GM12873 (cell line): ENCODE measurements at regions not wholly inside any gene's neighbourhood (a gene's known extent, or its start where the extent isn't known, plus 50 kb on each side); places are given as distances from the start of the nearest gene placed in this dataset.

Experiments
- TF ChIP-seq, protein P1 (sequence below): IDR thresholded peaks from 2 replicates; pipeline ENCODE4 v1.5.1; 2012; ENCODE audit warnings: low read depth, mild to moderate bottlenecking, moderate library complexity, low read length, control low read depth; ENCODE audit not compliant: insufficient read depth; ENCODE audit errors: missing control alignments

DNA sequence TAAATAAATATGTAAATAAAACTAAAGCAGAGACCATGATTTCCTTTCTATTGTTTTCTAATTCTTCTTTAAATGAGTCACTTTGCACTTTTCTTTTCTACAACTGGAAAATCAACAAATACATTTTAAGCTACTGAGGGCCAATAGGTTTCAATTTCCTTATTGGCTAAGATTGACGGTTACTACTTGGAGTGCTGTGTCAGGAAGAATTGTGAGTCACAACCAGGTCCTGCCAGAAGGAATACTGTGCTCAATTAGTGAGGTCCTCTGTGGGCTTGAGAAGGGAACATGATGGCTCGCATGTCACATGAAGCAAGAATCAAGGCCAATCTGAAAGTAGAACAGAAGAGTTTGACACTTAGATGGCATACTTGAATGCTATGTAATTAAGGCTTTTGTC is 110.8 kb downstream of the HMHB1 start:
- TF ChIP-seq, protein P1, sequence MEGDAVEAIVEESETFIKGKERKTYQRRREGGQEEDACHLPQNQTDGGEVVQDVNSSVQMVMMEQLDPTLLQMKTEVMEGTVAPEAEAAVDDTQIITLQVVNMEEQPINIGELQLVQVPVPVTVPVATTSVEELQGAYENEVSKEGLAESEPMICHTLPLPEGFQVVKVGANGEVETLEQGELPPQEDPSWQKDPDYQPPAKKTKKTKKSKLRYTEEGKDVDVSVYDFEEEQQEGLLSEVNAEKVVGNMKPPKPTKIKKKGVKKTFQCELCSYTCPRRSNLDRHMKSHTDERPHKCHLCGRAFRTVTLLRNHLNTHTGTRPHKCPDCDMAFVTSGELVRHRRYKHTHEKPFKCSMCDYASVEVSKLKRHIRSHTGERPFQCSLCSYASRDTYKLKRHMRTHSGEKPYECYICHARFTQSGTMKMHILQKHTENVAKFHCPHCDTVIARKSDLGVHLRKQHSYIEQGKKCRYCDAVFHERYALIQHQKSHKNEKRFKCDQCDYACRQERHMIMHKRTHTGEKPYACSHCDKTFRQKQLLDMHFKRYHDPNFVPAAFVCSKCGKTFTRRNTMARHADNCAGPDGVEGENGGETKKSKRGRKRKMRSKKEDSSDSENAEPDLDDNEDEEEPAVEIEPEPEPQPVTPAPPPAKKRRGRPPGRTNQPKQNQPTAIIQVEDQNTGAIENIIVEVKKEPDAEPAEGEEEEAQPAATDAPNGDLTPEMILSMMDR: no peak

DNA sequence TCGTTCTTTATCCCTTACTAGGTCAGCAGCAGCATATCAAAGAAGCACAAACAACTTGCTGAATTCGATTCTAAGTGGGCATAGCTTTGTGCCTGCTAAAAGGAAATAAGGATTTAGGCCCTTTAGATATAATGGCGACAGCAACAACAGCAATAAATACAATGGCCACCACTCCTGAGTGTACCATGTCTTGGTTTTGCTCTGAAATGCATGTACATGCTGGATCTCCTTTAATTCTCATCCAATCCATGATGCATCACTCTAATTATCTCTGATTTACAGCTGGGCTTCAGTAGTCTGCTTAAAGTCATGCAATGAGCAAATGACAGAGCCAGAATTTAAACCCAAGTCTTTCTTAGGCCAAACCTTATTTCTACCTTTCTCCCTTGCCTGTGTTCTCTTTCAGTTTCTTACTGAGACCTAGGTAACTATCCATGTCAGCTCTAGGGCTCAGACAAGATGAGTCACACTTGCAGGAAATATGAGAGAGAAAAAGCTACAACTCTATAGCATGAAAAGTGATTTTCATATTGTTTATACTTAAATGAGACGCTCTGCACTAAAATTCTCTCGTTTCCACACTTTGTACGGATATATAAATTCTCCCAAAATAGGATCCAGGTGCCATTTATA is 111.8 kb downstream of the HMHB1 start:
- TF ChIP-seq, protein P1: no peak

GRCh38 chr5:143924311-143924978 is 112.5 kb downstream of the HMHB1 start:
- TF ChIP-seq, protein P1: no peak

- TF ChIP-seq, protein P1: no peak
Observed at GRCh38 chr5:143929486-143929885, 117.5 kb downstream of the HMHB1 start.

DNA sequence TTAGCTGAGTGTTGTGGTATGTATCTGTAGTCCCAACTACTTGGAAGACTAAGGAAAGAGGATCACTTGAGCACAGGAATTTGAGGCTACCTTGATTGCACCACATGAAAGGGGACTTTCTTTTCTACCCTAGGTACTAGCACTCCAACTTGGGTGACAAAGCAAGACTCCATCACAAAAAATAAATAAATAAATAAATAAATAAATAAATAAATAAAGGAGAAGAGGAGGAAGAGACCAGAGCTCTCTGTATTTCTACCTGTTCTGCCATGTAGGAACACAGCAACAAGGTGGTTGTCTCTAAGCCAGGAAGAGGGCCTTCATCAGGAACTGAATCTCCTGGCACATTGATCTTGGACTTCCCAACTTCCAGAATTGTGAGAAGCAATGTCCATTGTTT is 118.6 kb downstream of the HMHB1 start:
- TF ChIP-seq, protein P1: no peak

DNA sequence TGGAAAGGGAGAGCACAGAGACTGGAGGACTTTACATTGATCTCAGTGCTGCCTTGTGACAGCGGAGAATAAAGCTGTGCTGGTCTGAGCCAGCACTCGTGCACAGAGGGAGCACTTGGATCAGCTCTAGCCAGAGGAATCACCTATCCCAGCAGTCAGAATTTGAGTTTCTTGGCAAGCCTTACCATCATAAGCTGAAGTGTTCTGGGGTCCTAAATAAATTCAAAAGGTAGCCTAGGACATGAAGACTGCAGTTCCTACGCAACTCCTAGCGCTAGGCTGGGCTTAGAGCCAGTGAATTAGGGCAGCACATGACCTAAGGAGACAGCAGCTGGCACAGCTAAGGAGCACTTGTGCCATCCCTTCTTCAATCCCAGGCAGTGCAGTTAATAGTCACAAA is 119.5 kb downstream of the HMHB1 start:
- TF ChIP-seq, protein P1: no peak

- TF ChIP-seq, protein P1: no peak
Observed at GRCh38 chr5:143931986-143932385, 120.0 kb downstream of the HMHB1 start.
